Activated CD8-positive, alpha-beta T cell treated with anti-CD3 and anti-CD28 coated beads, Interleukin-2, amount 10 ng/mL, durations not matched to agents 7 days and 5 days (primary cell): ENCODE measurements at regions not wholly inside any gene's neighbourhood (a gene's known extent, or its start where the extent isn't known, plus 50 kb on each side); places are given as distances from the start of the nearest gene placed in this dataset.
A peak's percentile ranks its signal among the peaks of the same experiment; 100 is the strongest.

Source experiments
- ATAC-seq: fragments of 150-1000 bp; cut with Tn5 transposase; one replicate; pipeline ENCODE4 v1.10.0; 2021; ENCODE audit warnings: moderate library complexity
- CTCF ChIA-PET: fragments of 350-600 bp; sonication (Branson Sonifier 250); formaldehyde crosslinking; loops from one replicate; lab custom pipeline; 2021; ENCODE audit warnings: antibody characterized with exemption; lab: Charles Lee
- POLR2A ChIA-PET: fragments of 350-600 bp; sonication (Branson Sonifier 250); formaldehyde crosslinking; loops from one replicate; lab custom pipeline; 2021; ENCODE audit warnings: antibody characterized with exemption; lab: Charles Lee
- DNase-seq: peaks from one replicate; pipeline ENCODE4 v3.0.0-alpha.2; 2020
- H3K27ac Mint-ChIP-seq: one replicate; pipeline ENCODE4 v1.8.0; 2021; ENCODE audit warnings: mild to moderate bottlenecking, mixed read lengths
- H3K27me3 Mint-ChIP-seq: one replicate; pipeline ENCODE4 v1.8.0; 2021; ENCODE audit warnings: low read depth, mixed read lengths
- H3K36me3 Mint-ChIP-seq: one replicate; pipeline ENCODE4 v1.8.0; 2021; ENCODE audit warnings: low read depth, mixed read lengths
- H3K4me1 Mint-ChIP-seq: one replicate; pipeline ENCODE4 v1.8.0; 2021; ENCODE audit warnings: low read depth, mixed read lengths
- H3K4me3 Mint-ChIP-seq: one replicate; pipeline ENCODE4 v1.8.0; 2021; ENCODE audit warnings: mild to moderate bottlenecking, mixed read lengths
- H3K9me3 Mint-ChIP-seq: one replicate; pipeline ENCODE4 v1.8.0; 2022; ENCODE audit warnings: mixed read lengths; ENCODE audit not compliant: insufficient read depth

- H3K36me3 Mint-ChIP-seq, result peaks cover 16% of the 10 kb centered on the region
- no peak overlapping the region for H3K27ac Mint-ChIP-seq
- DNase-seq (no peak), ATAC-seq (no peak)
- ChIA-PET CTCF (no interaction called here), POLR2A (no interaction called here)
- H3K4me1 Mint-ChIP-seq, result peaks cover 57% of the 10 kb centered on the region
- H3K9me3 Mint-ChIP-seq, result peaks cover 4% of the 10 kb centered on the region
- H3K4me3 Mint-ChIP-seq, result no peak overlapping the region
- no peaks in the 10 kb centered on the region for H3K27me3 Mint-ChIP-seq
Measured at GRCh38 chr12:81944886-81945285, 185.7 kb upstream of the PPFIA2 start.

GRCh38 chr12:81942594-81942993 lies 183.4 kb upstream of the PPFIA2 start:
- Mint-ChIP-seq H3K4me3 (peak overlapping the region; percentile 40), H3K27ac (peak overlapping the region; percentile 77), H3K9me3 (peaks cover 4% of the 10 kb centered on the region), H3K4me1 (peaks cover 45% of the 10 kb centered on the region), H3K36me3 (peaks cover 24% of the 10 kb centered on the region), H3K27me3 (no peaks in the 10 kb centered on the region)
- POLR2A ChIA-PET, result interaction anchor here (0.7 kb wide), 1 partner anchor 521 kb away, joined by 3 read pairs; no protein-coding TSS in a partner anchor
- peak; percentile 30 for DNase-seq
- ATAC-seq, result peak; percentile 82
- CTCF ChIA-PET, result interaction anchor here (1.0 to 1.2 kb wide), 3 partner anchors 11 to 50 kb away, joined by 3 to 4 read pairs (median 3); no protein-coding TSS in a partner anchor

- Mint-ChIP-seq H3K4me1 (no peaks in the 10 kb centered on the region), H3K9me3 (peaks cover 5% of the 10 kb centered on the region), H3K27me3 (peaks cover 3% of the 10 kb centered on the region), H3K4me3 (no peak overlapping the region), H3K27ac (no peak overlapping the region), H3K36me3 (no peaks in the 10 kb centered on the region)
- ChIA-PET POLR2A (no interaction called here), CTCF (no interaction called here)
- no peak for ATAC-seq
- DNase-seq, result no peak
Measured at GRCh38 chr12:81930037-81930436, 170.9 kb upstream of the PPFIA2 start.

GRCh38 chr12:81896771-81897170 lies 137.6 kb upstream of the PPFIA2 start:
- Mint-ChIP-seq H3K4me1 (no peaks in the 10 kb centered on the region), H3K36me3 (peaks cover 2% of the 10 kb centered on the region), H3K27ac (no peak overlapping the region), H3K9me3 (peaks cover 26% of the 10 kb centered on the region), H3K27me3 (no peaks in the 10 kb centered on the region), H3K4me3 (no peak overlapping the region)
- POLR2A ChIA-PET, result no interaction called here
- ATAC-seq (no peak), DNase-seq (no peak)
- CTCF ChIA-PET, result no interaction called here

GRCh38 chr12:81888961-81889360 lies 129.8 kb upstream of the PPFIA2 start:
- Mint-ChIP-seq H3K27me3 (no peaks in the 10 kb centered on the region), H3K4me3 (no peak overlapping the region), H3K27ac (no peak overlapping the region), H3K4me1 (no peaks in the 10 kb centered on the region), H3K9me3 (no peaks in the 10 kb centered on the region), H3K36me3 (no peaks in the 10 kb centered on the region)
- POLR2A ChIA-PET, result no interaction called here
- no peak for DNase-seq
- no peak for ATAC-seq
- CTCF ChIA-PET, result no interaction called here

GRCh38 chr12:81888106-81888740 lies 129.1 kb upstream of the PPFIA2 start:
- Mint-ChIP-seq H3K4me3 (no peak overlapping the region), H3K36me3 (no peaks in the 10 kb centered on the region), H3K27ac (no peak overlapping the region), H3K27me3 (no peaks in the 10 kb centered on the region), H3K9me3 (no peaks in the 10 kb centered on the region), H3K4me1 (no peaks in the 10 kb centered on the region)
- CTCF ChIA-PET, result no interaction called here
- POLR2A ChIA-PET, result no interaction called here
- ATAC-seq, result no peak
- no peak for DNase-seq

GRCh38 chr12:81874586-81874985 lies 115.4 kb upstream of the PPFIA2 start:
- Mint-ChIP-seq H3K27me3 (no peaks in the 10 kb centered on the region), H3K27ac (no peak overlapping the region), H3K4me3 (no peak overlapping the region), H3K36me3 (no peaks in the 10 kb centered on the region), H3K4me1 (no peaks in the 10 kb centered on the region), H3K9me3 (no peaks in the 10 kb centered on the region)
- ATAC-seq, result no peak
- ChIA-PET POLR2A (no interaction called here), CTCF (interaction anchor here (1.2 kb wide), 1 partner anchor 12 kb away, joined by 3 read pairs; no protein-coding TSS in a partner anchor)
- no peak for DNase-seq

- H3K27me3 Mint-ChIP-seq, result no peaks in the 10 kb centered on the region
- H3K27ac Mint-ChIP-seq, result no peak overlapping the region
- no peaks in the 10 kb centered on the region for H3K9me3 Mint-ChIP-seq
- ATAC-seq, result no peak
- H3K4me3 Mint-ChIP-seq, result no peak overlapping the region
- no peaks in the 10 kb centered on the region for H3K4me1 Mint-ChIP-seq
- no peak for DNase-seq
- H3K36me3 Mint-ChIP-seq, result no peaks in the 10 kb centered on the region
- ChIA-PET CTCF (interaction anchor here (1.2 kb wide), 1 partner anchor 12 kb away, joined by 3 read pairs; no protein-coding TSS in a partner anchor), POLR2A (no interaction called here)
Measured at GRCh38 chr12:81874166-81874565, 115.0 kb upstream of the PPFIA2 start.

GRCh38 chr12:81872400-81872799 lies 113.2 kb upstream of the PPFIA2 start:
- Mint-ChIP-seq H3K4me1 (no peaks in the 10 kb centered on the region), H3K27ac (no peak overlapping the region), H3K36me3 (no peaks in the 10 kb centered on the region), H3K9me3 (no peaks in the 10 kb centered on the region), H3K27me3 (no peaks in the 10 kb centered on the region), H3K4me3 (no peak overlapping the region)
- ATAC-seq (no peak), DNase-seq (no peak)
- POLR2A ChIA-PET, result no interaction called here
- CTCF ChIA-PET, result interaction anchor here (0.8 kb wide), 1 partner anchor 244 kb away, joined by 3 read pairs; no protein-coding TSS in a partner anchor

GRCh38 chr12:81866081-81866480 lies 106.9 kb upstream of the PPFIA2 start:
- no peak overlapping the region for H3K4me3 Mint-ChIP-seq
- H3K27ac Mint-ChIP-seq, result no peak overlapping the region
- DNase-seq, result no peak
- no peaks in the 10 kb centered on the region for H3K27me3 Mint-ChIP-seq
- no peaks in the 10 kb centered on the region for H3K36me3 Mint-ChIP-seq
- ATAC-seq, result no peak
- H3K9me3 Mint-ChIP-seq, result no peaks in the 10 kb centered on the region
- no peaks in the 10 kb centered on the region for H3K4me1 Mint-ChIP-seq
- ChIA-PET POLR2A (no interaction called here), CTCF (interaction anchor here (1.7 kb wide), 1 partner anchor 16 kb away, joined by 4 read pairs; no protein-coding TSS in a partner anchor)

GRCh38 chr12:81863406-81863805 lies 104.3 kb upstream of the PPFIA2 start:
- DNase-seq (no peak), ATAC-seq (no peak)
- no peaks in the 10 kb centered on the region for H3K27me3 Mint-ChIP-seq
- H3K9me3 Mint-ChIP-seq, result no peaks in the 10 kb centered on the region
- no peaks in the 10 kb centered on the region for H3K36me3 Mint-ChIP-seq
- H3K27ac Mint-ChIP-seq, result no peak overlapping the region
- ChIA-PET POLR2A (no interaction called here), CTCF (interaction anchor here (0.6 kb wide), 1 partner anchor 41 kb away, joined by 3 read pairs; no protein-coding TSS in a partner anchor)
- H3K4me1 Mint-ChIP-seq, result no peaks in the 10 kb centered on the region
- H3K4me3 Mint-ChIP-seq, result no peak overlapping the region

GRCh38 chr12:81859521-81859920 lies 100.4 kb upstream of the PPFIA2 start:
- no peak overlapping the region for H3K27ac Mint-ChIP-seq
- no peaks in the 10 kb centered on the region for H3K4me1 Mint-ChIP-seq
- CTCF ChIA-PET, result no interaction called here
- no peaks in the 10 kb centered on the region for H3K36me3 Mint-ChIP-seq
- DNase-seq (no peak), ATAC-seq (no peak)
- no peaks in the 10 kb centered on the region for H3K27me3 Mint-ChIP-seq
- POLR2A ChIA-PET, result no interaction called here
- no peak overlapping the region for H3K4me3 Mint-ChIP-seq
- H3K9me3 Mint-ChIP-seq, result no peaks in the 10 kb centered on the region
